ENCODE measurements at regions not wholly inside any gene's neighbourhood (a gene's known extent, or its start where the extent isn't known, plus 50 kb on each side); places are given as distances from the start of the nearest gene placed in this dataset.
A peak's percentile ranks its signal among the peaks of the same experiment; 100 is the strongest.

GRCh38 chr3:102896851-102897621 lies 462.2 kb downstream of the ZPLD1 start:
- DNase-seq = no peak
- WGBS, 4 donors = 32 to 40% (median 36%) methylated on average over 1 of the region's 1 CpG
- peak in 1 of 4 donors; percentile 42 for ATAC-seq
- Histone ChIP-seq H3K27me3 (no peaks in the 10 kb centered on the region), H3K9me3 (no peaks in the 10 kb centered on the region), H3K4me1 (no peaks in the 10 kb centered on the region), H3K36me3 (no peaks in the 10 kb centered on the region), H3K4me3 (no peak overlapping the region), H3K27ac (no peak overlapping the region)
- TF ChIP-seq POLR2A (IDR thresholded peaks at IDR 0.05) (no peak), CTCF (IDR thresholded peaks at IDR 0.05) (no peak)
- intact Hi-C loops (cut with DNase I) = no loop called here

GRCh38 chr3:102904629-102905028 lies 469.8 kb downstream of the ZPLD1 start:
- Histone ChIP-seq H3K27ac (no peak overlapping the region), H3K4me1 (no peaks in the 10 kb centered on the region), H3K36me3 (no peaks in the 10 kb centered on the region), H3K9me3 (no peaks in the 10 kb centered on the region), H3K27me3 (no peaks in the 10 kb centered on the region), H3K4me3 (no peak overlapping the region)
- no peak for DNase-seq
- 84 to 90% (median 87%) methylated on average over 11 of the region's 11 CpGs for WGBS, 4 donors
- no peak for ATAC-seq
- no peak for TF ChIP-seq CTCF (IDR thresholded peaks at IDR 0.05)
- no peak for TF ChIP-seq POLR2A (IDR thresholded peaks at IDR 0.05)
- intact Hi-C loops (cut with DNase I) = no loop called here

GRCh38 chr3:102905811-102906210 lies 471.0 kb downstream of the ZPLD1 start:
- H3K4me3 ChIP-seq = no peak overlapping the region
- no peak for DNase-seq
- no peak for ATAC-seq
- H3K27ac ChIP-seq = no peak overlapping the region
- 83 to 91% (median 86%) methylated on average over 2 of the region's 2 CpGs for whole genome bisulfite sequencing, 4 donors
- TF ChIP-seq POLR2A (IDR thresholded peaks at IDR 0.05) (no peak), CTCF (IDR thresholded peaks at IDR 0.05) (no peak)
- no peaks in the 10 kb centered on the region for H3K36me3 ChIP-seq
- intact Hi-C loops (cut with DNase I) = no loop called here
- H3K27me3 ChIP-seq = no peaks in the 10 kb centered on the region
- H3K4me1 ChIP-seq = no peaks in the 10 kb centered on the region
- H3K9me3 ChIP-seq = no peaks in the 10 kb centered on the region

GRCh38 chr3:102906818-102907217 lies 472.0 kb downstream of the ZPLD1 start:
- Histone ChIP-seq H3K4me1 (no peaks in the 10 kb centered on the region), H3K9me3 (no peaks in the 10 kb centered on the region), H3K27me3 (no peaks in the 10 kb centered on the region), H3K36me3 (no peaks in the 10 kb centered on the region), H3K4me3 (no peak overlapping the region), H3K27ac (no peak overlapping the region)
- DNase-seq (no peak), ATAC-seq (no peak)
- TF ChIP-seq POLR2A (IDR thresholded peaks at IDR 0.05) = no peak
- TF ChIP-seq CTCF (IDR thresholded peaks at IDR 0.05) = no peak
- intact Hi-C loops (cut with DNase I) = no loop called here
- 62 to 85% (median 74%) methylated on average over 1 of the region's 1 CpG for WGBS, 4 donors
